DOHH2 (cell line): ENCODE measurements at regions not wholly inside any gene's neighbourhood (a gene's known extent, or its start where the extent isn't known, plus 50 kb on each side); places are given as distances from the start of the nearest gene placed in this dataset.

Experiments used
- CTCF ChIP-seq: fragments of 200-600 bp; sonication (generic); IDR thresholded peaks from one replicate; pipeline ENCODE4 v1.5.1; 2014; ENCODE audit warnings: antibody characterized with exemption, mild to moderate bottlenecking, low read depth, low read length; ENCODE audit not compliant: poor library complexity, severe bottlenecking
- EZH2phosphoT487 ChIP-seq: fragments of 200-600 bp; sonication (generic); IDR thresholded peaks from 2 replicates; pipeline ENCODE4 v1.6.1; 2017; ENCODE audit warnings: borderline replicate concordance, mild to moderate bottlenecking, antibody characterized with exemption, low read length, moderate library complexity, mixed read lengths

- TF ChIP-seq CTCF, result no peak
- no peak for TF ChIP-seq EZH2phosphoT487
Observed at GRCh38 chr3:161964857-161965256, 468.2 kb downstream of the OTOL1 start.
